ENCODE measurements at regions not wholly inside any gene's neighbourhood (a gene's known extent, or its start where the extent isn't known, plus 50 kb on each side); places are given as distances from the start of the nearest gene placed in this dataset.

DNA sequence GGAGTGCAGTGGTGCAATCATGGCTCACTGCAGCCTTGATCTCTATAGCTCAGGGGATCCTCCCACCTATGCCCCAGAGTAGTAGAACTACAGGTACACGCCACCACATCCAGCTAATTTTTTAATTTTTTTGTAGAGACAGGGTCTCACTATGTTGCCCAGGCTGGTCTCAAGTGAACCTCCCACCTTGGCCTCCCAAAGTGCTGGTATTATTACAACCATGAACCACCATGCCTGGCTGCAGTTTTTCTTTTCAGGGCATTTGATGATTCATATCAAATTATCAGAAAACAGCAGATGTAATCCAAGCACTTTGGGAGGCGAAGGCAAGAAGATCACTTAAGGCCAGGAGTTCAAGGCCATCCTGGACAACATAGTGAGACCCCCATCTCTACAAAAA is 88.4 kb upstream of the JARID2 start:
- TF ChIP-seq, protein P1, sequence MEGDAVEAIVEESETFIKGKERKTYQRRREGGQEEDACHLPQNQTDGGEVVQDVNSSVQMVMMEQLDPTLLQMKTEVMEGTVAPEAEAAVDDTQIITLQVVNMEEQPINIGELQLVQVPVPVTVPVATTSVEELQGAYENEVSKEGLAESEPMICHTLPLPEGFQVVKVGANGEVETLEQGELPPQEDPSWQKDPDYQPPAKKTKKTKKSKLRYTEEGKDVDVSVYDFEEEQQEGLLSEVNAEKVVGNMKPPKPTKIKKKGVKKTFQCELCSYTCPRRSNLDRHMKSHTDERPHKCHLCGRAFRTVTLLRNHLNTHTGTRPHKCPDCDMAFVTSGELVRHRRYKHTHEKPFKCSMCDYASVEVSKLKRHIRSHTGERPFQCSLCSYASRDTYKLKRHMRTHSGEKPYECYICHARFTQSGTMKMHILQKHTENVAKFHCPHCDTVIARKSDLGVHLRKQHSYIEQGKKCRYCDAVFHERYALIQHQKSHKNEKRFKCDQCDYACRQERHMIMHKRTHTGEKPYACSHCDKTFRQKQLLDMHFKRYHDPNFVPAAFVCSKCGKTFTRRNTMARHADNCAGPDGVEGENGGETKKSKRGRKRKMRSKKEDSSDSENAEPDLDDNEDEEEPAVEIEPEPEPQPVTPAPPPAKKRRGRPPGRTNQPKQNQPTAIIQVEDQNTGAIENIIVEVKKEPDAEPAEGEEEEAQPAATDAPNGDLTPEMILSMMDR (conservative IDR thresholded peaks at IDR 0.05; ENCODE audit: low read length): no peak
- no peak for TF ChIP-seq EZH2phosphoT487 (IDR thresholded peaks at IDR 0.05; ENCODE audit: borderline replicate concordance, low read depth, low read length)
